IPS-11a (cell line): ENCODE measurements at regions not wholly inside any gene's neighbourhood (a gene's known extent, or its start where the extent isn't known, plus 50 kb on each side); places are given as distances from the start of the nearest gene placed in this dataset.

Experiments used
- H3K4me3 ChIP-seq: one replicate; pipeline ENCODE4 v1.5.1; 2013; ENCODE audit warnings: low read depth, low read length, control low read depth

- H3K4me3 ChIP-seq = no peak overlapping the region
Measured at GRCh38 chr6:105598264-105598663, 195.4 kb upstream of the PREP start.

- no peak overlapping the region for H3K4me3 ChIP-seq
Measured at GRCh38 chr6:105596284-105596755, 193.4 kb upstream of the PREP start.

DNA sequence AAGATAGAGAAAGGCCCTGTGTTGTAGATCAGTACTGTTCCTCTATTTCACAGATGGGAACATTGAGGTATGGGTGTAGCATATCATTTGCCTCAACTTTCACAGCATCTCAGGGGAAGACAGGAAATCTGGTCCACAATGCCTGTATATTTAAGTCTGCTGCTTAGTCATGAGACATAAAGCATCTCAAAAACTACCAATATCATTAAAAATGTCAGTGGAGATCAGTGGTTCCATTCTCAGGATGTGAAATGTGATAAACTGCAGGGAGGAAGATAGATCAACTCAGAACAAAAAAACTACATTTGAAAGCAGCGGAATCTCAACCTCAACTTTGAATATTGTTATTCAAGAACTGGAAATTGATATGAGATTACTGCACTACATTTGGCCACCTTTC lies 192.9 kb upstream of the PREP start:
- H3K4me3 ChIP-seq = no peak overlapping the region

GRCh38 chr6:105594821-105595220 lies 191.9 kb upstream of the PREP start:
- no peak overlapping the region for H3K4me3 ChIP-seq

DNA sequence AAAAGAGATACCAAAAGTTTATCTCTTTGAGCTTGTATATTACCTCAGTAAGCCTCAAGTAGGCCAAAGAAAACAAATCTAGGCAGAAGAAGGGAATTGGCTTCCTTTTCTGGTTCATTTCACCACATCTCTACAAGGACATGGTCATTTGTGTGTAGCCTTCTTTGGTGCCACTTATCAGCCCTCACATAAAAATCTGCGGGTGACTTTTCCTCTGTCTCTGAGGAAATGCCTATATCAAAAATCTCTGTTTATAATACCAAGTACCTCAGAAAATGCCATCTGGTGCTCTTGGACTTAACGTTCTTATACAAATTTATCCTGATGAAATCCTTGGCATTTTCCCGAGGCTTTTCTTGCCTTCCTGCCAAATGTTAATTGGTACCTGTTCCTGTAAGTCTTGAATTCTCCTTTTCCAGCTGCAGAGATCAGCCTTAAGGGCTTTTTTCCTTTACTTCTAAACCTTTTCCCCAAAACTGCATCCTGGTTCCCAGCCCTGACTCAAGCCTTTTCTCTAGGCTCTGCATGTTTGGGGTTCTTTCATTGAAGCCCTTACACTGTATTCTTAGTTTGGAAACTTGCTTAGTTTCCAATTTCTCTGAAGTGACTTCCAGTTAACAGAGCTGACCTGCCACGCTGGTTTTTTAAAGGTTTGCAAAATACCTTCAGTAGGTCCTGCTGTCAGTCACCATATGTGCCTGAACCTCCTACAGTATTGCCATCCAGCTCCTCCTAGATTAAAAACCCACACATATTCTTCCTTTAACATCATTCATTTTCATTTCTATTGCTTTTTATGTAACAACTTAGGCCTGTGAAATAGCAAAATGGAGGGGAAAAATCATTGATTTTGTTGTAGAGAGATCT lies 191.2 kb upstream of the PREP start:
- no peak overlapping the region for H3K4me3 ChIP-seq

DNA sequence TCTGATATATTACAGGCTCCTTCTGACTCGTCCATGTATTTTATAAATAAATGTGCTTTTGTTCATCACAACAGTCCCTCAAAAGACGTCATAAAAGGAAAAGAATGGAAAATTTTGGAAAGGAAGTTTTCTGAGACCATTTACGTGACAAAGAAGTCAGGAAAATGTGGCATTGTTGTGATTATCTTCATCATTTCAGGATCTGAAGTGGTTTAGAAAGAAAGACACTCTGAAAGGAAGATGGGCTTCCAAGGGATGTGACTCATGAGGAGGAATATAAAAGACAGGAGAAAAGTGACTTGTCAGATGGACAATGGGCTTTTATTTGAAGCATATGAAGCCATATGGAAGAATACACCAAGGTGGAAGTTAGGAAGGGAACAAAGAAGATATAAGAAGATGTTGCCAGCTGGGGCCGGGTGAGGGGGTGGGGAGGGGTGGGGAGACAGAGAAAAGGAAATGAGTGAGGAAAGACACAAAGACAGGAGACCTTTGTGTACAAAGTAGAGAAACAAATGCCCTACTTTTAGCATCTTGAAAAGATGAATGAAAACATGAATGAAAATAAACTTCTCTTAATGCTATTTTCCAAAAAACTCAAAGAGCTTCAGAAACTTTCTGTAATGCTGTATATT lies 190.3 kb upstream of the PREP start:
- no peak overlapping the region for H3K4me3 ChIP-seq

- no peak overlapping the region for H3K4me3 ChIP-seq
Measured at GRCh38 chr6:105592329-105592728, 189.4 kb upstream of the PREP start.

- H3K4me3 ChIP-seq = no peak overlapping the region
Measured at GRCh38 chr6:105591053-105591452, 188.2 kb upstream of the PREP start.

GRCh38 chr6:105588123-105588710 lies 185.3 kb upstream of the PREP start:
- H3K4me3 ChIP-seq = no peak overlapping the region

DNA sequence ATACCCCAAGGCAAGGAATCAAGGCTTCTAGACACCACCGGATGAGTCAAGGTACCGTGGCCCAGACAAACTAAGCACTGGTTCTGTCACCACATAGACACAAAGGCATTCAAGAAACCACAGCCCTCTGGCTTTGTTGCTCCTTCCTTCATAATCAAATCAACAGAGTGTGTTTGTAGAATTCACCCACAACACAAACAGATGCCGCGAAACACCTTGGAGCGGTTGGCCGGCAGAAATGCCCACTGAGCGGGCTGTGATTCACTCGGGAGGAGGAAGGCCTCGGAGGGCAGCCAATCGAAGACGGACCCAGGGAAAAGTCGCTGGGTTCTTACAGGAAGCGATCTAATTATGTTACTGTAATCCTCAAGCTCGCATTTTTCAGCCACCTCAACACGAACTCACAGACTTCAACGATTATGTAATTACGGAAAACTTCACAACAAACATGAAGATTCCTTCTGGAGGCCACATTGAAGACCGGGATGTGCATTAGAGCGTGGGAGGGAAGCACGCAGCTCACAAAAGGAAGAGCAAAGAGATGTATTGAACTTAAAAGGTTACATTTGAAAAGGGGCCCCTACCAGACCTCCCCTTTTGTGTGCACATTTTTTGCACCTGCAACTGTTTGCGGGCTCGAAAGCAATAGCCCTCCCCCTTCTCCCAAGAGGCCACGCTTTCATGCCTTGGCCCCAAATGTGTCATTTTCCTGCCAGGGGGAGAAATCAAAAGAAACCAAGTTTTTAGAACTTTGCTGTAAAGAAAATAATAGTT lies 184.7 kb upstream of the PREP start:
- H3K4me3 ChIP-seq = no peak overlapping the region

DNA sequence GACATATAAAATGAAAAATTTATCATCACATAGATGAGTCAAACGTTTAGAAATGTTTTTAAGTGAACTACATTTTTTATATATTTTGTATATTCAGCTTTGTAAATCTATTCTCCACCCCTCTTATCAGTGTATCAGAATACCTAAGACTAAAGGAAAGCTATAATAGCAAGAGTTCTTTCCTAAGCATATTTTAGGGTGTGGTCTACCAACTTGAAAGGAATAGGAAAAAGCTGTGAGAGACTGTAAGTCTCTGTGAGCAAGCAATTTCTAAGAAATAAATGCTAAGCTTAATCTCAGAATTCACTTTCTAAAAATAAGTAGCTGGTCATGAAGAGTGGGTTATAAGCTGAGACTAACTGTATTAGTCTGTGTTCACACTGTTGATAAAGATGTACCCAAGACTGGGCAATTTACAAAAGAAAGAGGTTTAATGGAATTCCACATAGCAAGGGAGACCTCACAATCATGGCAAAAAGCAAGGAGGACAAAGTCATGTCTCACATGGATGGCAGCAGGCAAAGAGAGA lies 175.4 kb upstream of the PREP start:
- no peak overlapping the region for H3K4me3 ChIP-seq

GRCh38 chr6:105573556-105573955 lies 170.7 kb upstream of the PREP start:
- no peak overlapping the region for H3K4me3 ChIP-seq

- H3K4me3 ChIP-seq = no peak overlapping the region
Measured at GRCh38 chr6:105573138-105573537, 170.3 kb upstream of the PREP start.

DNA sequence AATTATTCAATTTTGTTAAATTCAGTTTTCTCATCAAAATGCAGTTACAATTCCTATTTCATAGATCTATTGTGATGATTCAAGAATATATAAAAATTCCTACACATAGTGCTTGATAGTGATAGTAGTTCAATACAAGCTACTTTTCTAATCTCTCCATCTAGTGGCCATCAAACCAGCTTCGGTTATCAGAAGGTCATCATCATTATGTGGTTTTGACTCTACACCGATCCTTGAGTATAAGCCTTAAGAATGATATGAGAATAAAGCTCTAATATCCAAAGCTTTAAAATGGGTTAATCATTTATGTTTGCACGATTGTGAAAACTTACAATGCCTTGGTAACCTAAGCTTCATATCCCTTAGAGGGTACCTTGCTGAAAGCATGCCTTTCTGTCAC lies 167.5 kb upstream of the PREP start:
- no peak overlapping the region for H3K4me3 ChIP-seq

DNA sequence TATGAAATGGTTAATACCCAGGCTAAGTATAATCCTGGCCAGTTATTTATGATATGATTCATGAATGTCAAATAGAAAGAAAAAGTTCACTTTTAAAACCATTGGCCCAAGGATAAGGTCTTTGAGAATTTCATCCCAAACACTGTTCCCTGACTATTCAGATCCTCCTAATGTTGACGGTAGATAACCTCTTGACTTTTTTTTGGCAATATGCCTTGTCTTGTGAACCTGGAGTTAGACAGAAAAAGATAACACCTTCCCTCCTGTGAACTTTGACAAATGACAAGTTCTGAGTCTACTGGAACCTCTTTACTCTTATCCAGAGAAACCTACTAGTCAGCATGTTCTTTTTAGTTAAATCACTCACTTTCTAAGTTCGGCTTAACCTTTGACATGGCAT lies 166.8 kb upstream of the PREP start:
- H3K4me3 ChIP-seq = no peak overlapping the region

- no peak overlapping the region for H3K4me3 ChIP-seq
Measured at GRCh38 chr6:105568751-105569150, 165.9 kb upstream of the PREP start.

GRCh38 chr6:105568142-105568541 lies 165.3 kb upstream of the PREP start:
- H3K4me3 ChIP-seq = no peak overlapping the region

- no peak overlapping the region for H3K4me3 ChIP-seq
Measured at GRCh38 chr6:105567140-105567539, 164.3 kb upstream of the PREP start.

- H3K4me3 ChIP-seq = no peak overlapping the region
Measured at GRCh38 chr6:105566503-105566902, 163.6 kb upstream of the PREP start.

GRCh38 chr6:105564121-105564902 lies 161.4 kb upstream of the PREP start:
- H3K4me3 ChIP-seq = no peak overlapping the region
